GM08714 (cell line): ENCODE measurements at regions not wholly inside any gene's neighbourhood (a gene's known extent, or its start where the extent isn't known, plus 50 kb on each side); places are given as distances from the start of the nearest gene placed in this dataset.
A peak's percentile ranks its signal among the peaks of the same experiment; 100 is the strongest.
"Not testable (repeated sequence)": the region's sequence is repeated elsewhere in the genome, so short reads cannot be mapped to it uniquely, and the experiment has no call there.

Source experiments
- H3K4me3 ChIP-seq: fragments of 200-500 bp; sonication (Bioruptor generic); 2 replicates; pipeline ENCODE4 v1.5.1; 2014; ENCODE audit warnings: mild to moderate bottlenecking, low read length, inconsistent platforms
- ZNF274 ChIP-seq: IDR thresholded peaks from 2 replicates; pipeline ENCODE4 v1.6.1; 2012; ENCODE audit warnings: mild to moderate bottlenecking, low read depth, low read length

DNA sequence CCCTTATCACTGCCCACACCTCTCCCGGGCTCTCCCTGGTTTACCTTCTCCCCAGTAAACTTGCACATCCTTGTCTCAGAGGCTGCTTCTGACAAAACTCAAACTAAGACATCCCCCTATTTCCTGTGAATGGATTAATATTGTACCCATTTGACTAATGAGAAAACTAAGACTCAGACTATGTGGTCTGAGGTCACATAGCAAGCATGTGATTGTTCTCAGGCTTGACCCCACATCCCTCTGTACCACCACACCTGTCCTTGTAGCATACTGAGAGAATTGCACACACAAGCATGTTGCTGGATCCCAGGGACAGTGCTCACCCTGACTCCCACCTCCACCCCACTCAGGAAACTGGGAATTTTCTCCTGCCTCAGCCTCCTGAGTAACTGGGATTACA, 90.7 kb upstream of the HES1 start:
- TF ChIP-seq ZNF274 = no peak
- no peak overlapping the region for H3K4me3 ChIP-seq

DNA sequence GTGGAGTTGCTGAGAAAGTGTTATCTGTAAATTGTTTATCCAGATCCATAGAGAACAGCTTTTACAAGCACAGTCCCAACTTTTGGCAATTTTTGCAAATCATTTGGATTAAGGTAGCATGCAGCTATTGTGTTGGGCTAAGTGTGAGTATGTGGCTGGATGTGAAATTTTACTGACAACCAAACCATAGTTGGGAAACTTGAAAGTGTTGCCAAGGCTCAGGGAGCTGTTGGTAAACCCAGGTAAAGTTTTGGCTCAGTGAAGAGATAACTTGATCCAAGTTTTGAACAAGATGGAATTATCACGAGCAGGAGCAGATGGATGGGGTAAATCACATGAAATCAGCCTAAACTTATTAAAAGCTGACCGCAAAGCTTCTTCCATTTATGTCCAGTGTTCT, 90.0 kb upstream of the HES1 start:
- no peak for TF ChIP-seq ZNF274
- no peak overlapping the region for H3K4me3 ChIP-seq

DNA sequence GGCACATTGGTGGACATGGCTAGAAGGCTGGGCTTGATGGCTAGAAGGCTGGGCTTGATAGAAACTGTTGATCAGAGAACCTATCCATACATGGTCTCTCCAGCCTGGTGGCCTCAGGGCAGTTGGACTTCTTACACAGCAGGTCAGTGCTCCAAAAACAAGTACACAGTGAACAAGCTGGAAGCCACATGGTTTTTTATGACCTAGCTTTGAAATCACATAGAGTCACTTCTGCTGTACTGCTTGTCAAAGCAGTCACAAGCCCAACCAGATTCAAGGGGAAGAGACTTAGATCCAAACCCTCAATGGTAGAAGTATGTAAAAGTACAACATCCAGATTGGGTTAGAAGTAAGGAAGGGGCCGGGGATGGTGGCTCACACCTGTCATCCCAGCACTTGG, 89.4 kb upstream of the HES1 start:
- TF ChIP-seq ZNF274 = no peak
- H3K4me3 ChIP-seq = no peak overlapping the region

DNA sequence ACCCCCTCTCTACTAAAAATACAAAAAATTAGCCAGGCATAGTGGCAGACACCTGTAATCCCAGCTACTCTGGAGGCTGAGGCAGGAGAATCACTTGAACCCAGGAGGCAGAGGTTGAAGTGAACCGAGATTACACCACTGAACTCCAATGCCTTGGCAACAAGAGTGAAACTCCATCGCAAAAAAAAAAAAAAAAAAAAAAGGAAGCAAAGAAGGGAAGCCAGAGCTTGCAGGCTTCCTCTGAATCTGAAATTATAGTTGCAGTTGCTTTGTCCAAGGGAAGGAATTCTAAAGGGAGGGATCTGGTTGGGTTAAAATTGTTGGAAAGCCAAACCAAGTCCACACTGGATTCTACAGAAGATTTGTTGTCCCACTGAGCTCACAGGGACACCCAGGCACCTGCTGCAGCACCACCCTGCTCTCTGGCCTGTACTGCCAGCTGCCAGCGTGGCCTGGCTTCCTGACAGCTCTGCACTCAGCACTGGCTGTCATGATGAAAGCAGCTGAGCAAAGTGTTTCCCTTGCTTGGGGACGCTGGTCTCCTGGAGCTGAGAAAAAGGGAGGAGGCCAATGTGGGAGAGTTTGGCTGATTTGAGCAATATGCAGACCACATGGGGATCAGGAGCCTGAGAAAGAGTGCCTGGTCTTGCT, 88.8 kb upstream of the HES1 start:
- no peak overlapping the region for H3K4me3 ChIP-seq

DNA sequence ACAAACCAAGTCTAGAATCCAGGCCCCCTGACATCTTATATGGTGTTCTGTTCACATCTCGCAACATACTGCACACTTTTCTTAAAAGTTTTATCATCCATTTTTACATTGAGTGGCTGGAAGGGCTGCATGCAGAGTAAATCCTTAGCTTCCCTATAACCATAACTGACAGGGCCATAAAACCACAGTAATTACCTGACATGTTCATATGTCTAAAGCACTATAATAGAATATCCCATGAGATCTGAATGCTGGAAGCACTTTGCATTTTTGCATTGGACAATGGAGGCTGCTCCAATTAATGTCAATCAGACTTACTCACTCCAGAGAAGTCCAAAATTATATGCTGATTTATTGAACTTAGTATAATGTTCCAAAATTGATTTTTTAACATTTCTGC, 86.6 kb upstream of the HES1 start:
- H3K4me3 ChIP-seq = no peak overlapping the region
- no peak for TF ChIP-seq ZNF274

More for the DNA sequence above, 88.8 kb upstream of the HES1 start:
- TF ChIP-seq ZNF274 = no peak

DNA sequence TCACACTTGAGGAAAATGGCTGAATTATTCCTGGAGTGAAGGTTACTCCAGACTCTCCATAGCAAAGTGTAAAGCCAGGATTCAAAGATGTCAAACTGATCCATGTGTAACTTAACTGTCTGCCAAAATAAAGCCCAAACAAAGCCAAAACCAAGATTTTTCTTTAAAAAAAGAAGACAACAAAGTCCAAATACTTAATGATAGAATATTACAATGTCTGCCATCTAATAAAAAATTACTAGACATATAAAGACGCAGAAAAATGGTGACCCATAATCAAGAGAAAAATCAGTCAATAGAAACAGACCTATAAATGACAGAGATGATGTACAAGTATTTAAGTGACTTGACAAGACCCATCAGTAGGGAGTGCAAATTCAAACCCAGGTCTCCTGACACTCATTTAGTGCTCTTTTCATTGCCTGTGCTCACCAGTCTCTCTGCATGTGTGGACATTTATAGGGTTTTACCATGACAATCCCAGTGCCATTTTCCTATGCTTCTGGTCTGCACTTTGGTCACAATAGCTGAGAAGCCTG, 85.1 kb upstream of the HES1 start:
- no peak overlapping the region for H3K4me3 ChIP-seq
- no peak for TF ChIP-seq ZNF274

DNA sequence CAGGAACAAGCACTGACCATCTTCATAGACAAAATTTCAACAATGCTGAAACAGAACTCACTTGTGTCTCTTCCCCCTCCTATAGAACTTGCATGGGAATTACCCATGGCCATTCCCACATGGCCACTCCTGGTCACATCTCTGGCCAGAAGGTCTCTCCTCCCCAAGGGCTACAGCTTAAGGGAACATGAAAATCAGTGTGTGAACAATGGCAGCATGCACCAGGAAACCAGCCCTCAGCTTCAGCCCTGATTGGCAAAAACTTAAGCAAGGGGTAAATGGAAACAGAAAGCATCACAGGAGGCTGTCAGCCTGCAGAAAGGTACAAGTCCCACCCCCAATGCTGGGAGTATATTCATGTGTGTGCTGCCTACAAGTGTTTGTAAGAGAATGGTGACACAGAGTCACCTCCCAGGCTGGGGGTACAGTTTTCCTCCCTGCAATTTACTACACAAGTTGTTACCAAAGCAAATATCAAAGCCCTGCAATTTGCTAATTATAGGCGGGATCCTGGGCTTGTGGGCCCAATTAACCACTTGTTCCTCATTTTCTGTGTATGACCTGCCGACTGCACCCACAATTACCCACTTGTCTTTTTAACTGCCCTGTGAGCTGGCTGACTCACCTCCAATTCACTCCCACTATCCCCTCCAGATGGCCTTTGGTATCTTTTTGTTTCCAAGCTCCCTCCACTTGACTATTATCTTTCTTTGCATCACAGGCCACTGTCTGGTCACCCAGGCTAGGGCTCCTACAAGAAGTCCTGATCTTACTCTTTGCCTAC, 84.4 kb upstream of the HES1 start:
- no peak for TF ChIP-seq ZNF274
- no peak overlapping the region for H3K4me3 ChIP-seq

DNA sequence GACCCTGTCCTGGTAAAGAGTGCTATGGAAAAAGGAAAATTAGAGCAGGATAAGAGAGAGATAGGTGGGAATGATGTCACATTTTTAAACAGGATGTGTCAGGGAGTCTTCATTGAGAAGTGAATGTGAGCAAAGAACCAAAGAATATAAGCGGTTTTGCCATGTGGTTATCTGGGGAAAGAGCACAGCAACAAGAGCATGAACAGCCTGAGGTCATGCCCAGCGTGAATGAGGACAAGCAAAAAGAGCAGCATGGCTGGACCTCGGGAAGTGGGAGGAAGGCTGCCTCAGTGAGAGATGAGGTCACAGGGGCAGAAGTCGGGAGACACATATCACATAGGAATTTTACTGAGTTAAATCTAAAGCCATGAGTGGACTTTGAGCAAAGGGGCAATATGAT, 82.8 kb upstream of the HES1 start:
- no peak for TF ChIP-seq ZNF274
- H3K4me3 ChIP-seq = no peak overlapping the region

DNA sequence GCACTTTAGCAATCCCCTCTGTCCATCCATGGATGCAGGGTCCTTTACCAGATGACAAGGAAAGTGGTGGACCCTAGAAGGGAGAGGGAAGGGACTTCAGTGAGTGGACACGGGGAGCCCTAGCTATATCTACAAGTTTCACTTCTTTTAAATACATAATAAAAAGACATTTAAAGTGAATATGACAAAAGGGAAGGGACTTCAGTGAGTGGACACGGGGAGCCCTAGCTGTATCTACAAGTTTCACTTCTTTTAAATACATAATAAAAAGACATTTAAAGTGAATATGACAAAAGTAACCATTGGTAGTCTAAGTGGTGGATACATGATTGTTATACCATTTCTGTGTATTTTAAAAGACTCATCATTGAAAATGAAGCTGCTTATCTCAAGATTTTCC, 81.9 kb upstream of the HES1 start:
- H3K4me3 ChIP-seq = no peak overlapping the region
- no peak for TF ChIP-seq ZNF274

DNA sequence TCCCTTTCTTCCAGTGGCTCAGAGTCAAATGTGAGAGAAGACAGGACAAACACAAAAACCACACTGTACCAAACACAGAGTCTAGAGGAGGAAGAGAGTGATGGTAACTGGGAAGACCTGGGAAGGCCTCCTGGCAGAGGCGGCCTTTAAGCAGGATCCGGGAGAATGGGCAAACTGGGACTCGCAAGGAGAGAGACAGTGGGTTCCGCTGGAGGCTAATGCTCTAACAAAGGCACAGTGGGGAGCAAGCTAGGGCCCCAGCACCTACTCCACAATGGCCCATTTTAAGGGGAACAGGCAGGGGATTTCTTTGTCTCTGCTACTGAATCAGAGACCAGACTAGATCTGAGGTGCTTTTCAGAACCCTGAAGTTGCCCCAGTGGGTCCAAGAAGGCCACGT, 81.4 kb upstream of the HES1 start:
- TF ChIP-seq ZNF274 = no peak
- H3K4me3 ChIP-seq = no peak overlapping the region

DNA sequence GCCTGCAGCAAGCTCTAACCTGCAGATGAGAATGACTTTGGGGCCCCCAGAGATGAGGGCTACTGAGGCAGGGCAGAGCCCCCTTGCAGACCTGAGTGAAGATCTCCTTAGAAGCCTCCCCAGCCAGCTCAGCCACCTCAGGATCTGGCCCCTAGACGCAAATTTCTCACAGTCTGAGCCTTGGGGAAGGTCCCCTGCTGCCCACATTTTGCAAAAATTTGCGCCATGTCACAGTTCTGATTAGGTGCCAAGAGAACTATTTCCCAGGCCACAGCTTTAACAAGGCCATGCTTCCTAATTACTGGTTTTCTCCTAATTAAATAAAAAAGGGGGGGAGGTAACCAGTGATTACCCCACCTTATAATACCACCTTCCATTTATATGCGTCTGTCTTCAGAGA, 81.0 kb upstream of the HES1 start:
- no peak overlapping the region for H3K4me3 ChIP-seq
- no peak for TF ChIP-seq ZNF274

DNA sequence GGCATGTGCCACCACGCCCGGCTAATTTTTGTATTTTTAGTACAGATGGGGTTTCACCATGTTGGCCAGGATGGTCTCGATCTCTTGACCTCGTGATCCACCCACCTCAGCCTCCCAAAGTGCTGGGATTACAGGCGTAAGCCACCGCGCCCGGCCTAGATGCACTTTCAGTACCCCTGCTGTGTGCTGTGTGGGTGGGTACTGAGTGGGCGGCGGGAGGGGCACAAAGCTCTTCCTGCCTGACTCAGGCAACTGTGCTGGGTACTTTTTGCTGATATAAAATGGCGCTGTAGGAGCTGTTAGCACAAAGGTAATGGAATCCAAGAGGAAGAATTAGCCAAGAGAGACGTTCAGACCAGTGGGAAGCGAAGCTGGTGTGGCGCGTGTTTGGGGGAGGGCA, 79.6 kb upstream of the HES1 start:
- not testable (repeated sequence) for H3K4me3 ChIP-seq

DNA sequence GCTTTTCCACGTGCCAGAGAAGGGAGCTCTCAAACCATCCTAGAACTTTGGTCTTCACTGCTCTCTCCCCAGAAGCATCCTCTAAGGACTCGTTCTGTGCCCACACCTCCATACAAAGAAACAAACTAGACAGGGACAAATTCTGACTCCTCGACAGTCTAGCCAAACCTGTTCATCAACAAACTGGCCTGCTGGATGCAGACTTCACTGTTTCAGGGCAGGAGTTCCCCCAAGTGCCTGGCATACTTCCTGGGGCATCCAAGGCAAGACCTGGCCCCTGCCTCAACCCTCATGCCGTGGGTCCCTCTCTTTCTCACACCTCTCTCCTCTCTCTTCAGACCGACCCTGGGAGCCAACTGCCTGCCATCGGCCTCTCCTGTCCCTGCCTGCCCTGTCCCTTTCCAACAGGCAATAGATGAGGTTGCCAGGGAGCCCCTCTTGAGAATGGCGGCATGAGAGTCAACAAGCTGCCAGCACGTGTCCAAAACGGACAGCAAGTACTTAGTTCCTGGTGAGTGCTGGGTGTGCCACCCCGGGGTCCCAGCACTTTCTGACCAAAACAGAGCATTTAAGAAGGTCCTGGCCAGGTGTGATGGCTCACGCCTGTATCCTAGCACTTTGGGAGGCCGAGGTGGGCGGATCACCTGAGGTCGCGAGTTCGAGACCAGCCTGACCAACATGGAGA, 79.1 kb upstream of the HES1 start:
- H3K4me3 ChIP-seq = no peak overlapping the region
- no peak for TF ChIP-seq ZNF274

DNA sequence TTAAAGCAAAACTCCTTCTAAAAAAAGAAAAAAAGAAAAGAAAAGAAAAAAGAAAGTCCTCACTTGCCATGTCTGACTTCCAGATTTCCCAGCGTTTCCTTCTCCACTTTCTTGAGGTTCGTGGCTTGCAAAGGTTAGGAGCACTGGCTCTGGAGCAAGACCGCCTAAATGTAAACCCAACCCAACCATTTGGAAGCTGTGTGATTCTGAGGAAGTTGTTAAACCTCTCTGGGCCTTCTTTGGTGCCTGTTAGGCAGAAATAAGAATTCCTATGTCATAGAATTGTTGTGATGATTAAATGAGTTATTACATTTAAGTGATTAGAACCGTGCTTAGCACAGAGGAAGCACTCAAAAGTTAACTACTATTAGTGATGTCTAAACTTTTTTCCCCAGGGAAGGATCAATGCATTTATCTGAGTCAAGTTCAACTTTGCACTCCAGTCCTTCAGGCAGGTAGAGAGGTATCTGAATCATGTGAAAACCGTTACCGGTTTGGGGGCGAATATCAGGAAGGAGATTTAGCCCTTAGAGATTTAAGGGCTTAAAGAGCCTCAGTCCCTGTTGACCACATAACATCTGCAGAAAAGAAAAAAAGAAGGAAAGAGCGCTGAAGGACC, 78.3 kb upstream of the HES1 start:
- H3K4me3 ChIP-seq = peak overlapping the region; percentile 12; the same call in 1 of the 2 replicates
- TF ChIP-seq ZNF274 = no peak
